HG02884 (cell line): ENCODE measurements at regions not wholly inside any gene's neighbourhood (a gene's known extent, or its start where the extent isn't known, plus 50 kb on each side); places are given as distances from the start of the nearest gene placed in this dataset.

ENCODE experiments used
- ATAC-seq: cut with Tn5 transposase; IDR thresholded peaks from one replicate; pipeline ENCODE4 v1.9.1; 2021; ENCODE audit warnings: mild to moderate bottlenecking, moderate library complexity; ENCODE audit not compliant: unreplicated experiment

GRCh38 chr1:72366466-72366865, 84.1 kb upstream of the NEGR1 start:
- ATAC-seq, result no peak

GRCh38 chr1:72365693-72366092, 83.4 kb upstream of the NEGR1 start:
- no peak for ATAC-seq

- ATAC-seq, result no peak
Measured at GRCh38 chr1:72362538-72362937, 80.2 kb upstream of the NEGR1 start.

GRCh38 chr1:72357411-72357810, 75.1 kb upstream of the NEGR1 start:
- ATAC-seq, result no peak

GRCh38 chr1:72355899-72356298, 73.6 kb upstream of the NEGR1 start:
- no peak for ATAC-seq

- ATAC-seq, result no peak
Measured at GRCh38 chr1:72341661-72342060, 59.3 kb upstream of the NEGR1 start.

- no peak for ATAC-seq
Measured at GRCh38 chr1:72336776-72337175, 54.4 kb upstream of the NEGR1 start.
